ENCODE measurements at regions not wholly inside any gene's neighbourhood (a gene's known extent, or its start where the extent isn't known, plus 50 kb on each side); places are given as distances from the start of the nearest gene placed in this dataset.

- TF ChIP-seq CTCF (IDR thresholded peaks at IDR 0.05) (no peak), POLR2AphosphoS5 (IDR thresholded peaks at IDR 0.05) (no peak), POLR2A (IDR thresholded peaks at IDR 0.05) (no peak)
Measured at GRCh38 chr1:213376862-213377372, 325.9 kb downstream of the RPS6KC1 start.
